CD4-positive, alpha-beta memory T cell (primary cell): ENCODE measurements at regions not wholly inside any gene's neighbourhood (a gene's known extent, or its start where the extent isn't known, plus 50 kb on each side); places are given as distances from the start of the nearest gene placed in this dataset.

Source experiments
- CTCF ChIA-PET: fragments of 350-600 bp; sonication (Branson Sonifier 250); formaldehyde crosslinking; loops from one replicate; lab custom pipeline; 2021; ENCODE audit warnings: inconsistent platforms; ENCODE audit not compliant: partially characterized antibody; lab: Charles Lee
- POLR2A ChIA-PET: fragments of 350-600 bp; sonication (Branson Sonifier 250); formaldehyde crosslinking; loops from one replicate; lab custom pipeline; 2021; ENCODE audit not compliant: partially characterized antibody; lab: Charles Lee
- DNase-seq, 5 donors: peaks; one replicate each; pipeline versions ENCODE4 v3.0.0 to v3.0.0-alpha.2; 2020 to 2022; ENCODE audit warnings: mixed read lengths in 1 of 5
- H3K27ac ChIP-seq: one replicate; pipeline ENCODE4 v1.7.0; 2013; ENCODE audit warnings: low read depth, low read length
- H3K27me3 ChIP-seq: 2 replicates; pipeline ENCODE4 v1.7.0; 2013; ENCODE audit warnings: mild to moderate bottlenecking, low read length, moderate library complexity; ENCODE audit not compliant: insufficient read depth
- H3K36me3 ChIP-seq: 2 replicates; pipeline ENCODE4 v1.7.0; 2013; ENCODE audit warnings: mild to moderate bottlenecking, low read length, moderate library complexity; ENCODE audit not compliant: insufficient read depth
- H3K4me1 ChIP-seq: 2 replicates; pipeline ENCODE4 v1.7.0; 2013; ENCODE audit warnings: mild to moderate bottlenecking, low read length, moderate library complexity; ENCODE audit not compliant: insufficient read depth
- H3K4me3 ChIP-seq, 2 donors: one replicate each; pipeline ENCODE4 v1.7.0; 2013; ENCODE audit warnings: low read length in 2 of 2, mild to moderate bottlenecking in 1 of 2
- H3K9me3 ChIP-seq, 2 donors: one replicate each; pipeline ENCODE4 v1.7.0; 2013; ENCODE audit warnings: low read length in 2 of 2, control low read depth in 1 of 2; ENCODE audit not compliant: control insufficient read depth in 1 of 2
- H3K27ac Mint-ChIP-seq, 7 donors: one replicate each; pipeline ENCODE4 v1.8.0; 2020 to 2021; ENCODE audit warnings: mixed read lengths in 7 of 7, mild to moderate bottlenecking in 6 of 7, inconsistent platforms in 3 of 7, moderate library complexity in 3 of 7
- H3K27me3 Mint-ChIP-seq, 2 donors: one replicate each; pipeline ENCODE4 v1.8.0; 2020 to 2021; ENCODE audit warnings: mixed read lengths in 2 of 2
- H3K36me3 Mint-ChIP-seq, 2 donors: one replicate each; pipeline ENCODE4 v1.8.0; 2020 to 2021; ENCODE audit warnings: mixed read lengths in 2 of 2, inconsistent platforms in 1 of 2, mild to moderate bottlenecking in 1 of 2
- H3K4me1 Mint-ChIP-seq, 4 donors: one replicate each; pipeline ENCODE4 v1.8.0; 2020 to 2021; ENCODE audit warnings: mixed read lengths in 4 of 4, mild to moderate bottlenecking in 1 of 4
- H3K4me3 Mint-ChIP-seq, 8 donors: one replicate each; pipeline ENCODE4 v1.8.0; 2020 to 2021; ENCODE audit warnings: mixed read lengths in 8 of 8, mild to moderate bottlenecking in 7 of 8, moderate library complexity in 6 of 8, inconsistent platforms in 3 of 8
- H3K9me3 Mint-ChIP-seq, 8 donors: one replicate each; pipeline ENCODE4 v1.8.0; 2020 to 2021; ENCODE audit warnings: mixed read lengths in 8 of 8, mild to moderate bottlenecking in 5 of 8, inconsistent platforms in 3 of 8, moderate library complexity in 1 of 8
- intact Hi-C: fragments of 100-400 bp; cut with micrococcal nuclease; formaldehyde crosslinking; loops from one replicate; pipeline ENCODE4 v1.15.1; 2023

GRCh38 chr4:133355633-133356032 lies 206.5 kb downstream of the PCDH10 start:
- Mint-ChIP-seq H3K4me3 (no peak overlapping the region), H3K36me3 (no peaks in the 10 kb centered on the region), H3K27me3 (no peaks in the 10 kb centered on the region), H3K4me1 (no peaks in the 10 kb centered on the region), H3K9me3 (peaks cover 2 to 19% (median 5%) of the 10 kb centered on the region in 8 donors), H3K27ac (no peak overlapping the region)
- no peaks in the 10 kb centered on the region for H3K36me3 ChIP-seq
- POLR2A ChIA-PET, result no interaction called here
- intact Hi-C loops, result no loop called here
- CTCF ChIA-PET, result no interaction called here
- DNase-seq, result no peak
- no peaks in the 10 kb centered on the region for H3K27me3 ChIP-seq
- no peak overlapping the region for H3K4me3 ChIP-seq
- no peak overlapping the region for H3K27ac ChIP-seq
- H3K4me1 ChIP-seq, result no peaks in the 10 kb centered on the region
- no peaks in the 10 kb centered on the region for H3K9me3 ChIP-seq

- no peaks in the 10 kb centered on the region for H3K4me1 ChIP-seq
- no peak overlapping the region for H3K4me3 Mint-ChIP-seq
- H3K9me3 ChIP-seq, result no peaks in the 10 kb centered on the region
- no peaks in the 10 kb centered on the region for H3K36me3 ChIP-seq
- no peak for DNase-seq
- POLR2A ChIA-PET, result no interaction called here
- no peaks in the 10 kb centered on the region for H3K27me3 ChIP-seq
- no peaks in the 10 kb centered on the region for H3K27me3 Mint-ChIP-seq
- no peak overlapping the region for H3K27ac Mint-ChIP-seq
- H3K27ac ChIP-seq, result no peak overlapping the region
- peaks cover 2 to 16% (median 12%) of the 10 kb centered on the region in 8 donors for H3K9me3 Mint-ChIP-seq
- H3K4me1 Mint-ChIP-seq, result no peaks in the 10 kb centered on the region
- H3K4me3 ChIP-seq, result no peak overlapping the region
- H3K36me3 Mint-ChIP-seq, result no peaks in the 10 kb centered on the region
- CTCF ChIA-PET, result no interaction called here
- intact Hi-C loops, result no loop called here
Measured at GRCh38 chr4:133347409-133347808, 198.3 kb downstream of the PCDH10 start.

GRCh38 chr4:133324491-133324890 lies 175.4 kb downstream of the PCDH10 start:
- peaks cover 0 to 11% (median 5%) of the 10 kb centered on the region in 8 donors for H3K9me3 Mint-ChIP-seq
- no peak overlapping the region for H3K27ac ChIP-seq
- no peak overlapping the region for H3K4me3 Mint-ChIP-seq
- POLR2A ChIA-PET, result no interaction called here
- no peaks in the 10 kb centered on the region for H3K9me3 ChIP-seq
- intact Hi-C loops, result no loop called here
- no peaks in the 10 kb centered on the region for H3K4me1 ChIP-seq
- no peaks in the 10 kb centered on the region for H3K36me3 Mint-ChIP-seq
- no peaks in the 10 kb centered on the region for H3K36me3 ChIP-seq
- DNase-seq, result no peak
- CTCF ChIA-PET, result no interaction called here
- H3K27me3 Mint-ChIP-seq, result no peaks in the 10 kb centered on the region
- H3K4me3 ChIP-seq, result no peak overlapping the region
- no peaks in the 10 kb centered on the region for H3K27me3 ChIP-seq
- no peaks in the 10 kb centered on the region for H3K4me1 Mint-ChIP-seq
- H3K27ac Mint-ChIP-seq, result no peak overlapping the region

- no peak for DNase-seq
- no peaks in the 10 kb centered on the region for H3K4me1 ChIP-seq
- intact Hi-C loops, result no loop called here
- ChIA-PET POLR2A (no interaction called here), CTCF (no interaction called here)
- no peak overlapping the region for H3K27ac ChIP-seq
- no peaks in the 10 kb centered on the region for H3K36me3 ChIP-seq
- no peaks in the 10 kb centered on the region for H3K9me3 ChIP-seq
- no peak overlapping the region for H3K4me3 ChIP-seq
- Mint-ChIP-seq H3K4me3 (no peak overlapping the region), H3K27ac (no peak overlapping the region), H3K9me3 (peaks cover 0 to 10% (median 4%) of the 10 kb centered on the region in 8 donors), H3K27me3 (no peaks in the 10 kb centered on the region), H3K4me1 (no peaks in the 10 kb centered on the region), H3K36me3 (no peaks in the 10 kb centered on the region)
- no peaks in the 10 kb centered on the region for H3K27me3 ChIP-seq
Measured at GRCh38 chr4:133323670-133324069, 174.6 kb downstream of the PCDH10 start.

GRCh38 chr4:133320576-133321170 lies 171.6 kb downstream of the PCDH10 start:
- H3K4me3 Mint-ChIP-seq, result no peak overlapping the region
- DNase-seq, result no peak
- no peaks in the 10 kb centered on the region for H3K27me3 ChIP-seq
- intact Hi-C loops, result no loop called here
- ChIA-PET POLR2A (no interaction called here), CTCF (no interaction called here)
- H3K9me3 ChIP-seq, result peaks cover 0 to 4% of the 10 kb centered on the region in 2 donors
- no peaks in the 10 kb centered on the region for H3K4me1 Mint-ChIP-seq
- no peaks in the 10 kb centered on the region for H3K36me3 ChIP-seq
- H3K4me3 ChIP-seq, result no peak overlapping the region
- no peaks in the 10 kb centered on the region for H3K36me3 Mint-ChIP-seq
- peaks cover 0 to 11% (median 4%) of the 10 kb centered on the region in 8 donors for H3K9me3 Mint-ChIP-seq
- H3K27ac ChIP-seq, result no peak overlapping the region
- no peaks in the 10 kb centered on the region for H3K4me1 ChIP-seq
- H3K27ac Mint-ChIP-seq, result no peak overlapping the region
- no peaks in the 10 kb centered on the region for H3K27me3 Mint-ChIP-seq

- Mint-ChIP-seq H3K27me3 (no peaks in the 10 kb centered on the region), H3K9me3 (peaks cover 0 to 6% (median under 1%) of the 10 kb centered on the region in 8 donors), H3K4me3 (no peak overlapping the region), H3K4me1 (no peaks in the 10 kb centered on the region), H3K36me3 (no peaks in the 10 kb centered on the region), H3K27ac (no peak overlapping the region)
- H3K4me1 ChIP-seq, result no peaks in the 10 kb centered on the region
- no peaks in the 10 kb centered on the region for H3K27me3 ChIP-seq
- DNase-seq, result no peak
- CTCF ChIA-PET, result no interaction called here
- H3K36me3 ChIP-seq, result no peaks in the 10 kb centered on the region
- POLR2A ChIA-PET, result no interaction called here
- intact Hi-C loops, result no loop called here
- H3K27ac ChIP-seq, result no peak overlapping the region
- H3K4me3 ChIP-seq, result no peak overlapping the region
- H3K9me3 ChIP-seq, result peaks cover 0 to 4% of the 10 kb centered on the region in 2 donors
Measured at GRCh38 chr4:133316909-133317308, 167.8 kb downstream of the PCDH10 start.

- H3K4me1 ChIP-seq, result no peaks in the 10 kb centered on the region
- no peak for DNase-seq
- no peaks in the 10 kb centered on the region for H3K36me3 Mint-ChIP-seq
- no peaks in the 10 kb centered on the region for H3K36me3 ChIP-seq
- no peak overlapping the region for H3K4me3 ChIP-seq
- H3K4me3 Mint-ChIP-seq, result no peak overlapping the region
- H3K27me3 ChIP-seq, result no peaks in the 10 kb centered on the region
- ChIA-PET CTCF (no interaction called here), POLR2A (no interaction called here)
- H3K4me1 Mint-ChIP-seq, result no peaks in the 10 kb centered on the region
- H3K27me3 Mint-ChIP-seq, result no peaks in the 10 kb centered on the region
- peaks cover 0 to 4% of the 10 kb centered on the region in 2 donors for H3K9me3 ChIP-seq
- no peak overlapping the region for H3K27ac Mint-ChIP-seq
- no peak overlapping the region for H3K27ac ChIP-seq
- peaks cover 0 to 6% (median 0%) of the 10 kb centered on the region in 8 donors for H3K9me3 Mint-ChIP-seq
- intact Hi-C loops, result no loop called here
Measured at GRCh38 chr4:133314991-133315390, 165.9 kb downstream of the PCDH10 start.

- H3K4me3 ChIP-seq, result no peak overlapping the region
- no peaks in the 10 kb centered on the region for H3K36me3 Mint-ChIP-seq
- no peak overlapping the region for H3K27ac Mint-ChIP-seq
- H3K4me3 Mint-ChIP-seq, result no peak overlapping the region
- POLR2A ChIA-PET, result no interaction called here
- H3K9me3 Mint-ChIP-seq, result peaks cover 0 to 7% (median 3%) of the 10 kb centered on the region in 8 donors
- DNase-seq, result no peak
- H3K27me3 Mint-ChIP-seq, result no peaks in the 10 kb centered on the region
- no peaks in the 10 kb centered on the region for H3K4me1 Mint-ChIP-seq
- no peak overlapping the region for H3K27ac ChIP-seq
- no peaks in the 10 kb centered on the region for H3K4me1 ChIP-seq
- no peaks in the 10 kb centered on the region for H3K36me3 ChIP-seq
- no peaks in the 10 kb centered on the region for H3K9me3 ChIP-seq
- no peaks in the 10 kb centered on the region for H3K27me3 ChIP-seq
- intact Hi-C loops, result no loop called here
- CTCF ChIA-PET, result no interaction called here
Measured at GRCh38 chr4:133287396-133287795, 138.3 kb downstream of the PCDH10 start.
